ENCODE measurements at regions not wholly inside any gene's neighbourhood (a gene's known extent, or its start where the extent isn't known, plus 50 kb on each side); places are given as distances from the start of the nearest gene placed in this dataset.

DNA sequence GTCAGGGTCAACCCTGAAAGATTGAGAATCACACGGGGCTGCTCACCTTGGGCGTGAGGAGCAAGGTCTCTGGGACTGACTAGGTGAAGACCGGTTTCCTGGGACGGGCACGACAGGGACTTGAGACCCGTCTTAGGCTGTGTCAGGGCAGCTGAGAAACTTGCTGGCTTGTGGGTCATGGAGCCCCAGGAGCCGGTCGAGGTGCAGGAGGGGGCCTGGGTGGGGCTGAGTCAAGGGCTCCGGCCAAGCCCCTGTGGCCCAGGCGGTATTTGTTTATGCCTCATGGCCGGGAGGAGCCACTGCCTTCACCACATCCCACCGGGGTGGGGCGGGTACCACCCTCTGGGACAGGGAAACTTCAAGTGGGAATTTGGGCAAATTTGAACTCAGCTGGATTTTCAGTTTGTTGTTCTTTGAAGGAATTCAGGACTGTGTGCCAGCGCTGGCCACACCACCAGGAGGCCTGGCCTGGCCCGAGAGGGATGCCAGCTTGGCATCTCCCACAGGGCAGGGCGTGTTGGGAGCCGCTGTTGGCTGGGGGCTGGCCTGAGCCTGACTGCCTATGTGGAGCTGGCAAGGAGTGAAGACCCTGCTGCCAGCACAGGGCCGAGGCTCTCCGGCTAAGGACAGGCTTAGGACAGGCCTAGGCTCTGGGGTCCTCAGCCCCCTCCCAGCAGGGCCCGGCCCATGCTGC lies 116.1 kb downstream of the METRNL start:
- DNase-seq (ENCODE audit: low spot score) (peak; percentile 21), ATAC-seq (ENCODE audit: low FRiP score) (peak; percentile 24)
- TF ChIP-seq, protein P1, sequence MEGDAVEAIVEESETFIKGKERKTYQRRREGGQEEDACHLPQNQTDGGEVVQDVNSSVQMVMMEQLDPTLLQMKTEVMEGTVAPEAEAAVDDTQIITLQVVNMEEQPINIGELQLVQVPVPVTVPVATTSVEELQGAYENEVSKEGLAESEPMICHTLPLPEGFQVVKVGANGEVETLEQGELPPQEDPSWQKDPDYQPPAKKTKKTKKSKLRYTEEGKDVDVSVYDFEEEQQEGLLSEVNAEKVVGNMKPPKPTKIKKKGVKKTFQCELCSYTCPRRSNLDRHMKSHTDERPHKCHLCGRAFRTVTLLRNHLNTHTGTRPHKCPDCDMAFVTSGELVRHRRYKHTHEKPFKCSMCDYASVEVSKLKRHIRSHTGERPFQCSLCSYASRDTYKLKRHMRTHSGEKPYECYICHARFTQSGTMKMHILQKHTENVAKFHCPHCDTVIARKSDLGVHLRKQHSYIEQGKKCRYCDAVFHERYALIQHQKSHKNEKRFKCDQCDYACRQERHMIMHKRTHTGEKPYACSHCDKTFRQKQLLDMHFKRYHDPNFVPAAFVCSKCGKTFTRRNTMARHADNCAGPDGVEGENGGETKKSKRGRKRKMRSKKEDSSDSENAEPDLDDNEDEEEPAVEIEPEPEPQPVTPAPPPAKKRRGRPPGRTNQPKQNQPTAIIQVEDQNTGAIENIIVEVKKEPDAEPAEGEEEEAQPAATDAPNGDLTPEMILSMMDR (IDR thresholded peaks at IDR 0.05), result no peak

DNA sequence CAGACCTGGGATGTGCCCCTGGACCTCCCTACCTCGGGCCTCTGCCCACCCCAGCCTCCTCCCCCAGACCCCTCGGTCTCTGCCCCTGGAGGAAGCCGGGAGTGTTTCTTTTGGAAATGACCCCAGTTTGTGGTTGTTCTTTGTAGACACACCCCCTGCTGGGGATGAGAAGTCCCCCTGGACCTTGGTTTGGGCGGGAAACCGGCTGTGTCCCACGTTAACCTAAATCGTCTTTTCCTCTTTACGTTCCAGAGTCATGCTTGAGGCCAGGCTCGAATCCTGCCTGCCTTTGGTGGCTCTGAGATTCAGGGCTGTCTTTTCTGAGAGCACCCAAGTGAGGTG lies 116.6 kb downstream of the METRNL start:
- ATAC-seq (ENCODE audit: low FRiP score) (no peak), DNase-seq (ENCODE audit: low spot score) (peak; percentile 18)
- TF ChIP-seq, protein P1 (IDR thresholded peaks at IDR 0.05), result no peak

DNA sequence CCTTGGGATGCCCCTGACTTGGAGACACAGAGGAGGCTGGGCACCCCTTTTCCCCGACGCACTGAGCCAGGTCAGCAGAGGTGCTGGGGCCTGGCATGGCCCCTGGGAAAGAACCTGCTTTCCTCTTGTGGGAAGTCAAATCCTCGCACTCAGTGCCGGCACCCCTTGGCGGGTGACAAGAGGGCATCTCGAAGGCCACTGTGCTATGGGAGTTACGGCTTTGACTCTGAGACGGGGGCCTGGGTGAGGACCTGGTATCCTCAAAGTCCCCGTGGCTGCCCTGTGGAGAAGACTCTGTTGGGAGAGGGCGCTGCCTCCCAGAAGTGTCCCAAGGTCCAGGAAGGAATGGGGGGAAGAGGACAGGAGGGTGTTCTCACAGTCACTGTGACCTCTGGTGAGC lies 117.0 kb downstream of the METRNL start:
- no peak for ATAC-seq (ENCODE audit: low FRiP score)
- TF ChIP-seq, protein P1 (IDR thresholded peaks at IDR 0.05), result no peak
- peak; percentile 18 for DNase-seq (ENCODE audit: low spot score)

DNA sequence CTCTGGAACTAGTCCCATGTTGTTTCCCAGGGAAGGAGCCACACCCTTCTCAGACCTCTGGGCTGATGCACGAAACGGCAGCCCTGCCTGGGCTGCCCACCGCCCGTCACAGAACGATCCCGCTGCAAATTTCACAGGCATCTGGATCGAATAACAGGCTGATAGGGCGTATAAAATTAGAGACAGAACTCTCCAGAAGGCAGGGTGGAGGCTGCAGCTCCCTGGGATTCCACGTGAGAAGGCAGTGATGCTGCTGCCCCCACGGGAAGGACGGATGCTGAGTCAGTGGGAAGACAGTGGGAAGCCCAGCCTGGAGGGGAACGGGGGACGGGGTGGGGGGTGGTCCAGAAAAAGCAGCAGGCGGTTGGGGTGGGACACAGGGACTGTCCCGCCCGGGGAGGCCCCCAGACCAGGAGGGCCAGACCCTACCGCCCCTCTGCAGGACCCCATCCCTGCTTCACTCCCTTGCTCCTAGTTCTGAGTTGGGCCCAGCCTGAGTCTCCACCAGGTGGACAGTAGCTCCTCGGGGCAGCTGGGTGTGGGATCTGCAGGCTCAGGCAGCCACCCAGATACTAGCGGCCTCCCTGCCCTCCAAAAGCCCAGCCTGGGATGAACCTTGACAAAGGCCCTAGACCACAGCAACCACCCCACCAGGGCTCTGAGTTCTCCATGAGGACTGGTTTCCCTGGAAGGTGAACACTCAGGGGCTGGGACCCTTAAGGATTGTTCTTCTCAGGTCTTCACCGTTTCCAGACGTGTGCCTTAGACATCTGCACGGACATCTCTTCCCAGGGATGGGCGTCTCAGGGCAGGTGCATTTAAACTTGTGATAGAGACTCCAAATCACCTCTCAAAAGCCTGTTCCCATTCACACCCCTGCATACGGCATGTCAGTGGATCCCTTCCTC lies 117.8 kb downstream of the METRNL start:
- ATAC-seq (ENCODE audit: low FRiP score), result no peak
- TF ChIP-seq, protein P1 (IDR thresholded peaks at IDR 0.05), result no peak
- DNase-seq (ENCODE audit: low spot score), result peak; percentile 22

DNA sequence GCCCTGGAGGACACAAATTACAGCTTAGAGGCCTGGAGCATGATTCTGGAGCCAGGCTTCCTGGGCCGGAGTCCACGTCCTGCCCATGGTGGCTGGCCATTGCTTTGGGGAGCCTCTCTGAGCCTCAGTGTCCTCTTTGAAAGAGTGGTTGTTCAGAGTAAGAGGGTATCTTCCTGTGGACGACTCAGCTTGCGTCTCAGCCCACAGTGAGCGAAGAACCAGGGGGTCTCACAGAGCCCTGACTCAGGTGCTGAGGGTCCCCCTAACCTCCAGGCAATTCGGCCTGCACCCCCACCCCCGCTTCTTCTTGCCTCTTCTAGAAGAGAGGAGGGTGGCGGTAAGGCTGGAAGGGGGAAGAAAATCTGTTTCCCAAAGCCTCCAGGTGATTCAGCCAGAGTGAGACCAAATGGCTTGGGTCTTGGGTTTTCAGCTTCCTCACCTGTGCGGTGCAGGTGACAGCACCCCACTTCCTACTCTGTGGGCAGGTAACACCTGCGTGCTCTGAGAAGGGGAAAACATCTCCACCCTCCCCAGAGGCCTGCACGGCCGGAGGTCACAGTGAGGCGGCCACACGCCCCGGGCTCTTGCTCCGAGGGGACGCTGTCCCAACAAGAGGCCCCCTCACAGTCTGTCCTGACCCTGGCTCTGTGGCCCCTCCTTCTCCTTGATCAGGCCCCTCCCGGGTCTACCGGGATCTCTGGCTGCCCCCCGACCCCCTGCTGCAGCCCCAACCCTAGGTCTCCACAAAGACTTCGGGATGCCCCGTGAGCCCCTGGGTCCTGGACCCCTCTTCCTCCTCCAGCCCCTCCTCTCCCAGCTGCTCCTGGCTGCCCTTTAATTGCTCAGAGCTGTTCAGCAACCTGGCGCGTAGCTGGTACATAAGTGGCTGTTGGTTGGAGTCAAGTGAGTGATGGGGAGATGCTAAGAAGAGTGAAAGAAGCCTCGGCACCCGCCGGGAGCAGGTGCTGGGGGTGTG lies 119.2 kb downstream of the METRNL start:
- no peak for ATAC-seq (ENCODE audit: low FRiP score)
- DNase-seq (ENCODE audit: low spot score), result peak; percentile 21
- TF ChIP-seq, protein P1 (IDR thresholded peaks at IDR 0.05), result no peak

DNA sequence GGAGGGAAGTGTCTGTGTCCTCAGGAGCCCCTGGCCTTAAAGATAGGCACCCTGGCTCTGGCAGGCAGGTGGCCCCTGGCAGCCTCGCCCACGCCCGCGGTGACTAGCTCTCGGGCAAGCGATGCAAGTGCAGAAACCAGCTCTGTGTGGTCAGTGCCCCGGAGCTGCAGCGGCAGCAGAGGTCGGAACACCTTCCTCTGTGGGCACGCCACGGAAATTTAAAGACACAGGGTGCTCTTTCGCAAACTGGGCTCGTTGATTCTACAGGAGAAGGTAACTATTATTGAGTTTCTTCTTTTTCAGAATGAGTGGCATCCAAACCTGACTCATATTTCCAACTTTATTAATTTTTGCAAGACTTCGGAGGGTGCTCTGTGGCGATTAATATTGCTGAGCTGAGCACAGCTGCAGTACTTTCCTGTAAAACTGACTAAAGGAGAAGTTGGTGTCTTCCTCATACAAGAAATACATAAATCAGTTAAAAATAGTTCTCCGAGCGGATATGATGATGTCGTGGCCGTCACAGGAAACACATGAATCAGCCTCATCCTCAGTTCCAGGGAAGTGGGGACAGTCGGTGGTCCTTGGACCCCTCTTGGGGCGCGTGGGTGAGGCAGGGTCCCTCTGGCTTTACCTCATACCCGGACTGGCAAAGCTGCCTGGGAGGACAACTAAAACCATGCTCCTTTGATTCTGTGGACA lies 120.2 kb downstream of the METRNL start:
- DNase-seq (ENCODE audit: low spot score), result peak; percentile 22
- ATAC-seq (ENCODE audit: low FRiP score), result no peak

More for the DNA sequence above, 120.2 kb downstream of the METRNL start:
- TF ChIP-seq, protein P1 (IDR thresholded peaks at IDR 0.05), result no peak
